NCI-H510A (cell line): ENCODE measurements at regions not wholly inside any gene's neighbourhood (a gene's known extent, or its start where the extent isn't known, plus 50 kb on each side); places are given as distances from the start of the nearest gene placed in this dataset.
"Not testable (repeated sequence)": the region's sequence is repeated elsewhere in the genome, so short reads cannot be mapped to it uniquely, and the experiment has no call there.

Experiments
- DNase-seq: peaks from one replicate; lab custom pipeline; 2025; lab: John Stamatoyannopoulos, UW

DNA sequence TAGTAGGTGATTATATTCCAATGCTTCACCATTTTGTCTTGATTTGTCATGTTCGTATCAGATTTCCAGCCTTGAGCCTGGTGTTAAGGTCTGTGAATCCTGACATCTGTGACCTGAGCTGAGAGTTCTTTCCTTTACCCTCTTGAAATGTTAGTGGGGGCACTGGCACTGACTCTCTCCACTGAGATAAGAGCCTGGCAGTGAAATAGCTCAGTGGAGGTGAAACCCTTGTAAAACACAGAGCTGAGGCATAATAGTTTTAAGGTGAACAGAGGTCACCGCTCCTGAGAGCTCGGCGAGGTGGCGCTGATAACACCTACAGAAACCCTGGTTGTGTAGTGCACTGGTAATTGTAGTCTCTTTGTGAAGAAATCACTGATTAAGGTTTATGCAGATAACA lies 748.2 kb downstream of the DIAPH3 start:
- no peak for DNase-seq

- DNase-seq = no peak
These were observed 747.2 kb downstream of the DIAPH3 start for GRCh38 chr13:59416561-59416960.

DNA sequence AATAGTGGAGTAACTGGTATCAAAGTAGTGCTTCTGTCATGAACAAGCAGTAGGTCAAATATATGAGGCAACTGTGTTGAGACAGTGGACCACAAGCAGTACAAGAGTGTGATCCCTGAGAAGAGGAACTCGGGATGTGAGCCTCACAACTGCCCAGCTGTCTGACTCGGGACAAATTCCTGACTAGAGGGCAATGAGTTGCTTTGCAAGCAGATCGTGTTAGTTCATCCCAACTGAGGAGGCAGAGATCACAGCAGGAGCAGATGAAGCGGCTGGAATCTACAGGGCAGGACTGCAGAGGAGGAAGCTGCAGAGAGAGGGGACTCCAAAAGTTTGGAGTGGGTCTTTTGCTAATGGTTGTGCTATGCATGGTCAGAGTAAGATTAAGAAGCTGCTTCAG lies 741.1 kb downstream of the DIAPH3 start:
- DNase-seq = no peak

- DNase-seq = no peak
These were observed 739.9 kb downstream of the DIAPH3 start for GRCh38 chr13:59423708-59424340.

DNA sequence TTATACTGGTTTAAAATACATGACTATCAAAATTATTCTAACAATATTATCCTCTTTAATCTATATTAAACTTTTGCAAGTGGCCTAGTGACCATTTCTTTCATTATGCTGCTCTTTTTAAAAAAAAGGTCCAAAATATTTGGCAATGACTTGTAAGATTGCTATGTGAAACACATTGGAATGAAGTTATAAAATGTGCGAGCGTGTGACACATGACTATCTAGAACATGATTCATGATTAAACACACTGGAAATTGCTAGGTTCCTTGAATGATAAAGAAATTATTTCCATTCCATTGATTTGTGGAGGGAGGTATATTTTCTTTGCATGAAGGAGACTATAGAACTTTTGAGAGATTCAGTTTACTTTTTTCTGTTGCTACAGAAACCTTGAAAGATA lies 739.1 kb downstream of the DIAPH3 start:
- no peak for DNase-seq

GRCh38 chr13:59425211-59425741 lies 738.5 kb downstream of the DIAPH3 start:
- DNase-seq = no peak

DNA sequence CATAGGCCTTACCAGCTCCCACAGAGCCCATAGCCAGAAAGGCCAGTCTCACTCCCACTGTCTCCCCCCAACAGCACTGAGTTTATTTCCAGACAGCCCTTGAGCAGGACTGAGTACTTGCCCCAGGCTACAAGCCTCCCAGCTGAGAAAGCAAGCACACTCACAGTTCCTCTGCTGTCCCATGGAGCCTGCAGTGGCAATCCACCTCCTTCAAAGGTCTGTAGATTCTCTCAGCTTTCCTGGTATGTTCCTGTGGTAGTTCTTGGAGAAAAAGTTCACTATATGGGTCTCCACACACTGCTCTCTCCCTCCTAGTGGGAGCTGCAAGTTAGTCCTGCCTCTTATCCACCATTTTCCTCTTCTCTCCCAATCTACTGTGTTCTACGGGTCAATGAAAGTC lies 728.7 kb downstream of the DIAPH3 start:
- DNase-seq = no peak

DNA sequence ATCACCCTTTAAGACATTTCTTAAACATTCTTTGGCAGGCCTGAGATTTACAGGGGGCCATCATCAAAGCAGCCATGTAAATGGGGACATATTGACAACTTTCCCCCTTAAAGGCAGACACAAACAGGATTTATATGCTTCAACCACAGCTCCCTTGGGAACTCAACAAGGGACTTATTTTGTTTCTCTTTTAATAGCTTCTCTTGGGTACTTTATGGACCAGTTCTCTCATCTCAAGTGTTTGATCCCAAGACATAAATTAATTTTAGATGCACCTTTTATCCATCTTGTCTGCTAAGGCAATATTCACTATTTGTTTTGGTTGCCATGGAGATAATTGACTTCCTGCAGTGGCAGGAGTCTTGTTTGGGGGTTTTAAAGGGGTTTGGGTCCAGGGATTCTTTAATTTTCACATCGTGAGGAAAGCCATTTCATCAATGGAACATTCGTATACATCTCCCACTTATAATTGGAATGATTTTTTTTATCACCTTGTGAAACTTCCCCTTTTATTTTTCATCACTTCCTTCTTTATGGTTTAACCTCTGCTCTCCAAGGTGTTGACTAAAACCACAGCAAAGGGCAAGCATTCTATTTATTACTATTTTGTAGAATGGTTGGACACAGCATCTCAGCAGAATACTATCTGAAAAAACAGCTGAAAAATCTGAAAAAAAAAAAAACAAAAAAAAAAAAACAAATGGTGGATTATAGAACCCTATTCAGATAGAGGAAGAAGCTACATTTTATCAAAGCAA lies 726.0 kb downstream of the DIAPH3 start:
- DNase-seq = no peak

GRCh38 chr13:59439776-59440428 lies 723.8 kb downstream of the DIAPH3 start:
- no peak for DNase-seq

GRCh38 chr13:59441068-59441467 lies 722.7 kb downstream of the DIAPH3 start:
- DNase-seq = not testable (repeated sequence)

DNA sequence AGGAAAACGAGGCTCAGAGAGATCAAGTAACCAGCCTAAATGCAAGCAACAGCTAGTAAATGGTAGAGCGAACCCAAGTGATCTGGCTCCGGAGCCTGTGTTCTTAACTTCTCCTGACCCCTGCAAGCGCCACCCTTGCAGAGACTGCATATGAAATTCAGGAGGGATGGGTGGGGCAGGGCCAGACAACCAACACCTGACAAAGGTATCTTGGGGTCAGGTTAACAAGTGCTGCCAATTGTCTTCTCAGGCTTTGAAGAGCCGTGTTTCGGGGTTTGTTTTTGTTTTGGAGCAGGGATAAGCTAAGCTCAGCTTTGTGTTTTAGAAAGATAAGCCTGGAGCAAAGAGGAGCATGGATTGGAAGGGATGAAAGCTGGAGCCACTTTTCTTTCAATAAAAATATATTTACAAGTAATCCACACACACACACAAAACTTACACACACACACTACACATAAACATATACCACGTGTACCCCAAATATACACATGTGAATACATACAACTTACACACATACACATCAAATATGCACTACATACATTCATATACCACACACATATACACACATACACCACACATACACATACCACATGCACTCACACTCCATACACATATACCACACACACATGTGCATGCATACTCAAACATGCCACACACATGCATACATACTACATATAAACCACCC lies 722.0 kb downstream of the DIAPH3 start:
- DNase-seq = no peak

DNA sequence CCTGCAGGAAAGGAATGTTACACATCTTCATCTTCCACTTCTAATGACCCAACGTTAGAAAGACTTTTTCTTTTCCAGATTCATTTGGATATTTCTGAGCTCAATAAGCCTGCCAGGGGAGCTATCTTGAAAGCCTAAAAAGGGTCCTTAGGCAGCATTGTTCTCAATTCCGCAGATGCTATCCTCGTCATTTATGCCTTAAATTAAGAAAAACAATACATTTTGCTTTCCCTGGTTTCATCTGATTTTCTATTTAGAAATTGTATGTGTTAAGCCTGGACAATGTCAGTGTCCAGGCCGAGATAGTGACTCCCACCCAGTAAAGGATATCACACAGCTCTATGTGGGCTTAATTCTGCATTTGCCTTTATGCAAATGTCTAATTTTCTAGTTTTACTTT lies 721.3 kb downstream of the DIAPH3 start:
- DNase-seq = no peak

- no peak for DNase-seq
These were observed 720.7 kb downstream of the DIAPH3 start for GRCh38 chr13:59442944-59443486.

GRCh38 chr13:59444210-59444857 lies 719.4 kb downstream of the DIAPH3 start:
- DNase-seq = no peak

GRCh38 chr13:59445812-59446211 lies 717.9 kb downstream of the DIAPH3 start:
- DNase-seq = no peak

- DNase-seq = no peak
These were observed 717.3 kb downstream of the DIAPH3 start for GRCh38 chr13:59446391-59446790.

- no peak for DNase-seq
These were observed 716.7 kb downstream of the DIAPH3 start for GRCh38 chr13:59447031-59447430.

DNA sequence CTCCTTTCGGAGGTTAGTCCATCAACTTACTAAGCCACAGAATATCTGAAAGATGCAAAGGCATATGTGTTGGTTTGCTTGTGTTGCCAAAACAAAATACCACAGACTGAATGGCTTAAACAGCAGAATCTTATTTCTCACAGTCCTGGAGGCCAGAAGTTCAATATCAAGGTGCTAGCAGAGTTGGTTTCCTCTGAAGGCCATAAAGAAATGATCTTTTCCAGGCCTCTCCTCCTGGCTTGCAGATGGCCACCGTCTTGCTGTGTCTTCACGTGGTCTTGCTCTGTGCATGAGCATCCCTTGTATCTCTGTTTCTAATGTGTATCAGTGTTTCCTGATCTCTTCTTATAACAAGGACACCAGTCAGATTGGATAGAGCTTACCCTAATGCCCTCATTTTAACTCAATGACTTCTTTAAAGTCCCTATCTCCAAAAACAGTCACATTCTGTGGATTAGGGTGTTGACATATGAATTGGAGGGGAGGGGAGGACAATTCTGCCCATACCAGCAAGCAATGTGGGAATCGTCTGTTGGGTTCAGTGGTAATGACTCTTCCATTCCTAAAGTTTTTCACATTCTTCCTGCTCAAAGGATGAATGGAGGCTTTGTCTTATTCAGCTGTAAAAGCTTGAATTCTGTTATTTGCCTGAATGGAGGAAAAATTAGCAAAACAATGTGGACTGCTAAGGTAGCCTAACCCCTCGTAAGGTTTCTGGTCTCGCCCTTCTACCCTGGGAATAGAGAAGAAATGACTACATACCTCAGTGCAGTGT lies 715.7 kb downstream of the DIAPH3 start:
- no peak for DNase-seq

DNA sequence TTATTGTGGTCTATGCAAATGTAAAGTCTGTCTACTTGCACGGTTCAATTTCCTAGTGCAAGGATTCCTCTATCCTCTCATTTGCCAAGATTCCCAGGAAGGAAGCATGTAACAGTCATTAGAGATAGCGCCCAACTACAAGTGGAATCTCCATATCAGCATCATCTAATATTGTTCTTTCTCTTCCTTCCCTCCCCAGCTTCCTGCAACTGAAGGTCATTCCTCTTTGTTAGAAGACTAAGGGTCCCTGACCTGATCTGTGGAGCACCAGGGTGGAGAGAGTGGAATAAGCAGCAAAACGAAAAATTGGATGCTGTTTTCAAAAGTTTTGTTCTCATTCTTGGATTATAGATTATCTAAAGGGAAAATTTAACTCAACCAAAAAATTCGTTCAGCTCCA lies 714.0 kb downstream of the DIAPH3 start:
- no peak for DNase-seq

DNA sequence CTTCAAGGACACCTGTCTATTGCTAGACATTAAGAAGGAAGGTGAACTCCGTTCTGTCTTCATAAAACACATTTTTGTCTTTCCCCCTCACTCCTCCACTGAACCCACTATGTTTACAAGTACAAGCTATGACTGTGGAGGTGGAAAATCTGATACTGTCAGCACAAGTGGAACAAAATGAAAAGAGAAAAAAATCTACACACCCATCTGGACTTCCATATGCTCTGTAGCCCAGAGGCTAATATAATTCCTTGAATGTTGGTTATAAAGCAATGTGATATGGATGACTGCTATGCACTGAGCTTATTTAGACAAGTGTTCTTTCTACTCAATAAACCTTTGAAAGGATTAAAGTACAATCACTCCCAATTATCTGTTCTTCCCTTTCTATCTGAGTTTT lies 713.5 kb downstream of the DIAPH3 start:
- no peak for DNase-seq

- no peak for DNase-seq
These were observed 712.5 kb downstream of the DIAPH3 start for GRCh38 chr13:59451236-59451635.
